T-helper 2 cell treated with Interferon-gamma antibody and Interleukin-4, amounts not matched to agents 5 μg/mL and 100 μg/mL, for 36 hours (primary cell): ENCODE measurements at regions not wholly inside any gene's neighbourhood (a gene's known extent, or its start where the extent isn't known, plus 50 kb on each side); places are given as distances from the start of the nearest gene placed in this dataset.

Source experiments
- DNase-seq: peaks from one replicate; pipeline ENCODE4 v3.0.0; 2021; ENCODE audit warnings: low spot score
- H3K27ac Mint-ChIP-seq: one replicate; pipeline ENCODE4 v1.8.0; 2021; ENCODE audit warnings: mild to moderate bottlenecking, mixed read lengths
- H3K27me3 Mint-ChIP-seq: one replicate; pipeline ENCODE4 v1.8.0; 2021; ENCODE audit warnings: low read depth, mixed read lengths
- H3K36me3 Mint-ChIP-seq: one replicate; pipeline ENCODE4 v1.8.0; 2021; ENCODE audit warnings: low read depth, mixed read lengths
- H3K4me1 Mint-ChIP-seq: one replicate; pipeline ENCODE4 v1.8.0; 2021; ENCODE audit warnings: low read depth, mixed read lengths
- H3K4me3 Mint-ChIP-seq: one replicate; pipeline ENCODE4 v1.8.0; 2022; ENCODE audit warnings: mild to moderate bottlenecking, moderate library complexity, mixed read lengths
- H3K9me3 Mint-ChIP-seq: one replicate; pipeline ENCODE4 v1.8.0; 2021; ENCODE audit warnings: mixed read lengths

DNA sequence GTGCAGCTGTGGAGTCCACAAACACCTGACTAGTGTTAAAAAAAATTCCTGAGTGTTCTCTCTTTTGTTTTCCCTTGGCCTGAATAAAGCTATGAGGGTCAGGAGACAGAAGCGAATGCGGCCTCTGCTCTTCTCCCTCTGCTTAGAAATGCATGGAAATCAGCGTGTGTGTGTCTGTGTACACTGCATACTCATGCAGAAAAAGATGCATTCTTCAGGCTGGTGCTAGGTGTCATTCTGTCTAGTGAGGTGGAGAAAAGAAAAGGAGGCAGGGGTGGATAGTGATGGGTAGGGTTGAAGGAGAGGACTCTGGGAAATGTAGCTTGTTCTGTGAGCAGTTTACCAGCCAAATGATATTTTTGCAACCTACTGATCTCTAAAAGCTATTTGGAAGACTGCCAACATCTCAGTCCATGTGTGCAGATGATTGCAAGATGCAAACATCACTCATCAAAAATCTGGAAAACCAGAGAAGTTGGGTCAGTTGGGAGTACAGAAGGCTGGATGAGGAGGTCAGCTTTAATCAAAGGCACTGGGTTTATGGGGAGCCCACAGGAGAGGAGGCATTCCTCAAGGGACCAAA is 177.7 kb downstream of the INSIG2 start:
- Mint-ChIP-seq H3K4me1 (no peaks in the 10 kb centered on the region), H3K4me3 (no peak overlapping the region), H3K36me3 (no peaks in the 10 kb centered on the region), H3K27ac (no peak overlapping the region), H3K9me3 (no peaks in the 10 kb centered on the region), H3K27me3 (peaks cover 2% of the 10 kb centered on the region)
- DNase-seq, result no peak

DNA sequence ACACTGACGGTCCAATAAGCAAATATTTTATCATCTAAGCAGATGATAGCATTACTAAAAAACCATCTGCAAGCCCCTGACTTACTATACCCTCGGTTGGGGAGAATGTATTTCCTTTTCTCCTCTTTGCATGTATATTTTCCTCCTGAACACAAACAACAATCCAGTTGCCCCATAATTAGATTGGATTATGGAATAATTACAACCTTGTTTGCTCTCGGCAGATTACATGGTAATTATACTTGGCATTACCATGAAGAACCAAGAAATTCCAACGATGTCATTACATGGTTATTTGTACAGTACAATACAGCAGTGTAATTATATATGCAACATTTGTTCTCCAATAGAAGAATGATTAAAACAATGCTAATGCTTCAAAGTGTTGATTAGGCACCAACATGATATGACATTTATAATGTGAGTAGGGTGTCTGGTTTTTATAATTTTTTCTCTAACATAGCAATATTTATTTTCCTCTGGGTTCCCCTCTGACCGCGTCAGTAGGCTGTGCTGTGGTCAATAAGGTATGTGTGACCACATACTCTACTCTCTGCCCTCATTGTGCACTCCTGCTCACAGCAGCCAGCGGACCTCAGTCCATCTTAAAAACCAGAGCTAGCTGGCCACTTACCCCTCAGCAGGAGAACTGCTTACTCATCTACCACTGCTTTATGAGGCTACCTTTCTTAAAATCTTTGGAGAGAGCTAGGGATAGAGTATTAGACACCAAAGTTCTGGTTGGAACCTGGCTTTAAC is 176.1 kb downstream of the INSIG2 start:
- H3K4me3 Mint-ChIP-seq, result no peak overlapping the region
- no peaks in the 10 kb centered on the region for H3K9me3 Mint-ChIP-seq
- no peaks in the 10 kb centered on the region for H3K4me1 Mint-ChIP-seq
- H3K27me3 Mint-ChIP-seq, result peaks cover 2% of the 10 kb centered on the region
- no peak overlapping the region for H3K27ac Mint-ChIP-seq
- no peak for DNase-seq
- H3K36me3 Mint-ChIP-seq, result no peaks in the 10 kb centered on the region

DNA sequence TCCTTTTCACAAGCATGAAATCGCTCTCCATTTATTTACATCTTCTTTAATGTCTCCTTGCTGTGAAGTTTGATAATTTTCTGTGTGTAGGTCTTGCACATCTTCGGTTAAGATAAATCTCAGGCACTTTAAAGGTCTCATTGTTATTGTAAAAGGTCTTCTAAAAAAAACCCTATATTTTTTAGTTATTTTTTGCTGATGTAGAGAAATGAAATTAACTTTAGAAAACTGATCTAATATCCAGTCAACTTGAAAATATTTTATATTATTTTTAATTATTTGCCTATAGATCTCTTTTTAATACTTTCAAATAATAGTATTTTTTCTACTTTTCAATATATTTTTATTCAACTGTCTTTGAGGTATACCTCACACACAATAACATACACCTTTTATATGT is 169.4 kb downstream of the INSIG2 start:
- Mint-ChIP-seq H3K4me3 (no peak overlapping the region), H3K27ac (no peak overlapping the region), H3K27me3 (peaks cover 13% of the 10 kb centered on the region), H3K4me1 (no peaks in the 10 kb centered on the region), H3K36me3 (no peaks in the 10 kb centered on the region), H3K9me3 (no peaks in the 10 kb centered on the region)
- DNase-seq, result no peak

DNA sequence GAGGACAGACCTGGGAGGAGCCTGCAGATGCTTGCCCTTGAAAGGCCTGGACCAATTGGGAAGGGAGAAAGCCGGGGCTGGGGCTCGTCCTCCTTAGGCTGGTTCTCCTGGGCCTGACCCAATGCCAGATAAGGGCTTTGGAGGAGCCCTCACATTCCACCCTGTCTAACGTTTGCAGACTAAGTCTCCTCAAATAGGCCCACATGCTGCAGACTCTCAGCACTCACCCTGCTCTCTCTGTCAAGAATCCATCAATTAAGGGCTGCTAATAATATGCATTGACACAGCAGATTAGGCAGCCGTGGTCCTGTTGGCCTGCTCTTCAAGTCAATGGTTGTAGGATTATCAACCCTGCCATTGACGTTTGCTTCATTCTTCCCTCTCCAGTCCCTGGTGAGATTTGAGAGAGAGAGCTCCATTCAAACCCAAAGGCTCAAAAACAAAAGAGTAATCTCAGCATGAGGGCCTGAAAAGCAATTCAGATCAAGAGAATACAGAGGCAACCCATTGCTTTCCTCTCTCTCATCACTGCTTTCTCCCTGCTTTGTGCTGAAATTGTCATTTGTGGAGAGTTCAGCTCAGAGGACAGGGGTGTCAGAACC is 167.6 kb downstream of the INSIG2 start:
- H3K27ac Mint-ChIP-seq, result no peak overlapping the region
- H3K27me3 Mint-ChIP-seq, result peaks cover 15% of the 10 kb centered on the region
- H3K4me3 Mint-ChIP-seq, result no peak overlapping the region
- H3K4me1 Mint-ChIP-seq, result no peaks in the 10 kb centered on the region
- DNase-seq, result no peak
- no peaks in the 10 kb centered on the region for H3K9me3 Mint-ChIP-seq
- H3K36me3 Mint-ChIP-seq, result no peaks in the 10 kb centered on the region

DNA sequence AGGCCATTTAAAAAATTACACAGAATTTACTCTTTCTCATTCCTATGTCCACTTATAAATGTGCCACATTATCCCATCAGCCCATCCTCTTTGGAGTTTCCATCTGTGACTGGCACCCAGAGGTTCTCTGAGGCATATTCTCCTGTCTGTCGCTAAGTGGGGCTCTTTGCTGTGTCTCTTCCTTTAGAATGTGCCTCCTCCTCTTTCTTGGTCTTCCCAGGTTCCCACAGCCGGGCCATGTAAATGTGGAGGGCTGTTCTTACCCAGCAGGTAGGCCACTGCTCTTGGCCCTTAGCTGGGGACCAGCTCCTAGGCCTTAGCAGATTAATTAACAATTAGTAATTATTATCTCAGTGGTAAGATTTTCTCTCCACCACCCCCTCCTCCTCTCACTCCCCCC is 167.0 kb downstream of the INSIG2 start:
- no peaks in the 10 kb centered on the region for H3K36me3 Mint-ChIP-seq
- no peak overlapping the region for H3K27ac Mint-ChIP-seq
- H3K4me3 Mint-ChIP-seq, result no peak overlapping the region
- H3K27me3 Mint-ChIP-seq, result peaks cover 15% of the 10 kb centered on the region
- peaks cover 1% of the 10 kb centered on the region for H3K4me1 Mint-ChIP-seq
- H3K9me3 Mint-ChIP-seq, result no peaks in the 10 kb centered on the region
- no peak for DNase-seq

DNA sequence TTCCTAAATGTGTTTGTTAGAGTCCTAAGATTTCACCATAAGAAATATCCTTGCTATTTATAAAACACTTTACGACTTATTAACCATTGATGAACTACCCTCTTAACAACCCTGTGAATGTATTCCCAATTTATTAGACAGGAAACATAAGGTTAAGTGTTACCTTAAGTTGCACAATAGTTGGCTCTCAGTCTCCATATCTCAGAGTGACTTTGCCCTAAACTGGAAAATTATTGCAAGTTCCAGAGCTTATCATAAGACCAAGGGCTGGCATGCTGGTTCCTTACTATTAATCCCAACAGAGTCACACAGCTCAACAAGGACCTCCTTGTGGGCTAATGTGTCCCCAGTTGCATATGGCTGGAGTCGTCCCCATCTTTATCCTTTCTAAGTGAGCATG is 165.8 kb downstream of the INSIG2 start:
- Mint-ChIP-seq H3K4me1 (peaks cover 4% of the 10 kb centered on the region), H3K9me3 (no peaks in the 10 kb centered on the region), H3K36me3 (no peaks in the 10 kb centered on the region), H3K27ac (no peak overlapping the region), H3K27me3 (peaks cover 15% of the 10 kb centered on the region), H3K4me3 (no peak overlapping the region)
- DNase-seq, result no peak

DNA sequence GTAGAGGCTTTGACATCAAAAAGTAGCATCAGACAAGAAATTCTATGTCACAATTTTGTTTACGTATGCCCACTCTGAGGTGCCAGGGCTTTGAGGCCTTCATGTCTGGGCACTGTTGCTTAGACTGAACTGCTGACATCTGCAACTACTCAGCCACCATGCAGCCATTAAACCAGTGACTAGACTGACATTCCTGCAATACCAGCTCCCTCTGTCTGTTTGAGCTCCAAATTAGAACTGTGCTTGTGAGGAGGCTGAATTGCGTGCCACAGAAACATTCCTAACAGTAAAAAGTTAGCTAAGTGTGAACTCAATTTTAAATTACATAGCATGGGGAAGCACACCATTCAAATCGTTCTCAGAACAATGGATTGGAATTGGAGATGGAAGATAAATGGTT is 163.2 kb downstream of the INSIG2 start:
- Mint-ChIP-seq H3K4me3 (no peak overlapping the region), H3K36me3 (no peaks in the 10 kb centered on the region), H3K4me1 (peaks cover 4% of the 10 kb centered on the region), H3K9me3 (no peaks in the 10 kb centered on the region), H3K27ac (no peak overlapping the region), H3K27me3 (peaks cover 8% of the 10 kb centered on the region)
- DNase-seq, result no peak

DNA sequence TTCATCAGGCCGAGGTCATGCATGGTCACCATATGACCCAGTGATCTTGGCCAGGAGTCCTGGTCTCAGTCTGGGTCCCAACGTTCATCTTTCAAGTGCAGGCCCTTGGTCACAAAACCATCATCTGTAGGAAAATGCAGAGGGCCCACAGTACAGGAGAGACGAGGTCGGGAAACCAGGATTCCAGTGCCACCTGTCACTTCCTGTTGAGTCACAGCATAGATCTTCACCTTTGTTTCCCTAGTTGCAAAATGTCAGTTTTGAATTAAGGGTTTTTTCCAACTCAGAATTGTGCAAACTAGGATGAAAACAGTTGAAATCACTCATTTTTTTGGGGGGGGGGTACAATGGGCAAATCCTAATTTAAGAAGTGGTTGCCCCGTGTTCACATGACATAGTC is 162.2 kb downstream of the INSIG2 start:
- H3K4me1 Mint-ChIP-seq, result peaks cover 4% of the 10 kb centered on the region
- no peak overlapping the region for H3K4me3 Mint-ChIP-seq
- no peaks in the 10 kb centered on the region for H3K9me3 Mint-ChIP-seq
- H3K27ac Mint-ChIP-seq, result no peak overlapping the region
- H3K27me3 Mint-ChIP-seq, result peaks cover 6% of the 10 kb centered on the region
- H3K36me3 Mint-ChIP-seq, result no peaks in the 10 kb centered on the region
- DNase-seq, result no peak

DNA sequence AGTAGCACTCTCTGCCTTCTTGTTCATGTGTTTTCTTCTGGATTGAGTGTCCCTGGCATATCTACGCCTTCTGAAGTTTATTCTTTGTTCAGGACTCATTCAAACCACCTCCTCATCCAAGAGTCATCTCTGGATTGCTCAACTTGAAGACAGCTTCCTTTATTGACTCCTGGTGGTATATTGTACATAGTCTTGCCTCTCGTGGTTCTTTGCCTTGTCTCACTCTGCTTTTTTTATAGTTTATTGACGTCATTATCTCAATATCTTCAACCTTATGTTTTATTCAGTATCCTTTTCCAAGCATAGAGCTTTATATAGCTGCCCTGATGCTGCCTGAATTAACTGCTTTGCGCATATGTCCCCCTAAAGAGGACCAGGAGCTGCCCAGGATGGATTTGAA is 161.7 kb downstream of the INSIG2 start:
- H3K4me1 Mint-ChIP-seq, result peaks cover 4% of the 10 kb centered on the region
- H3K27me3 Mint-ChIP-seq, result peaks cover 6% of the 10 kb centered on the region
- H3K4me3 Mint-ChIP-seq, result no peak overlapping the region
- no peak overlapping the region for H3K27ac Mint-ChIP-seq
- H3K36me3 Mint-ChIP-seq, result no peaks in the 10 kb centered on the region
- no peaks in the 10 kb centered on the region for H3K9me3 Mint-ChIP-seq
- no peak for DNase-seq

DNA sequence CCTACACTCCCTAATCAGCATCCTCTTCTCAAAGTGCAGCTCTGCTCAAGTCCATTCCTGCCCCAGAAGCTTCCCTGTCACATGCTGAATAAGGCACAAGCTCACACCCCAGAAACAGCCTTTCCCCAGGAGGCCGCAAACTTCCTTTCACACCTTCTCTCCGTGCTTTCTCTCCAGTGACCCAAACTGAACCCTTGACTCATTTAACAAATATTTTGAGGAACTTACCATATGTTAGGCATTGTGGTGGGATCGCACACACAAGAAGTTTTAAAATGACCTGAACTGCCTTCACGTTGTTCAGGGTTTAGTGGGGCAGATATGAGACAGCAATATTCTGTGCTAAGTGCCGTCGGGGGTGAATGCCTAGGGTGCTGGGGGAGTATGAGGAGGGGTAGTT is 161.3 kb downstream of the INSIG2 start:
- no peak for DNase-seq
- H3K36me3 Mint-ChIP-seq, result no peaks in the 10 kb centered on the region
- peaks cover 6% of the 10 kb centered on the region for H3K27me3 Mint-ChIP-seq

DNA sequence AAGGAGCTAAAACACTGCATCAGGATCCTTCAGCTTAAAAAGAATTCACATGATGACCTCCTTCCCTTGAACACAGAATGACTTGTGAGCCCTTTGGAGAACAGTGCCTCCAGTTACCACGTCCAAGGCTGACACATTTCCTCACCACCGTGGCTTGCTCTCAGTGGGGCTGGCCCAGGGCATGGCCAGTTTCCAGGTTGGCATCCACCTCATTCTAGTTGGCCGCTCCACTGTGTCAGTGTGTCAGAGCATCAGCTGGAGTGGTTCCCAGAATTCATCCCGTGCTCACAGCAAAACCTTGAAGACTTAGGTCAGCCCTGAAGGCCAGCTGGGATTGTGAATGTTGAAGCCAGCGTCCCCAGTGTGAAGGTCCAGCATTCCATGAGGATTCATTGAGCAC is 158.5 kb downstream of the INSIG2 start:
- Mint-ChIP-seq H3K4me3 (no peak overlapping the region), H3K27ac (no peak overlapping the region), H3K36me3 (no peaks in the 10 kb centered on the region), H3K4me1 (peaks cover 4% of the 10 kb centered on the region), H3K9me3 (no peaks in the 10 kb centered on the region), H3K27me3 (peaks cover 8% of the 10 kb centered on the region)
- DNase-seq, result no peak

More for the DNA sequence above, 161.3 kb downstream of the INSIG2 start:
- Mint-ChIP-seq H3K27ac (no peak overlapping the region), H3K4me1 (peaks cover 4% of the 10 kb centered on the region), H3K4me3 (no peak overlapping the region), H3K9me3 (no peaks in the 10 kb centered on the region)

DNA sequence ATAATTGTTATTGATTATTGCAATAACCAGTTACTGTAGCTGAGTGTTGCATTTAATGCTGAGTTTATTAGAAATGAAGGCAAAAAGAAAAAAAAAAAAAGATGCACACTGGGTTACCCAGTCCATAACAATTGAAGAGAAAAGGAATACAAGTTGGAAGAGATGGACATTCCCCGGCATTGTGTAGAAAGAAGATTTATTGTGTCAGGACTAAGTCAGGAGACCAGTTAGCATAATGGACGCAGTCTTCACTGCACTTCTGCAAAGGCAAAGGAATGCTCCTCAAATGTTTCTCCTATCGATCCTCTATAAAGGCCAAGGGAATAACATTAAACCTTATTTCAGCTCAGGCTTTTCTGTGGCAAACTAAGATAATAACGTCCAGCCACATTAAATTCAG is 157.8 kb downstream of the INSIG2 start:
- Mint-ChIP-seq H3K9me3 (no peaks in the 10 kb centered on the region), H3K4me1 (peaks cover 4% of the 10 kb centered on the region), H3K4me3 (no peak overlapping the region), H3K36me3 (no peaks in the 10 kb centered on the region), H3K27ac (no peak overlapping the region), H3K27me3 (peaks cover 6% of the 10 kb centered on the region)
- no peak for DNase-seq

DNA sequence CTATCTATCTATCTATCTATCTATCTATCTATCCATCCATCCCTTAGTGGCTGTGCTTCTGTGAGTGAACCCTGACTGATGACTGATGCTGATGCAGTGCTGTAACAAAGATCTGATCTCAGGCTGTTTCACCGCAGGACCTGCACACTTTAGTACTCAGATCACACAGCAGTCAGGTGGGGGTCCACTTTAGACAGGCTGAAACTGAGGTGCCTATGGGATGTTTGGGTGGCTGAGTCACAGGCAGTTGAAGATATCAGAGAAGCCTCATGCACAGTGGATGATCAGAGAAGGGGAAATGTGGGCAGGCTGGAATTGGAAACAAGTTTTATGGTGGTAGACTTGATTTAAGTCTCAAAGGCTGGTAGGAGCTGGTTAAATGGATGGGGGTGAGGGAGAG is 156.4 kb downstream of the INSIG2 start:
- Mint-ChIP-seq H3K4me1 (no peaks in the 10 kb centered on the region), H3K36me3 (no peaks in the 10 kb centered on the region), H3K27me3 (peaks cover 8% of the 10 kb centered on the region), H3K27ac (no peak overlapping the region), H3K9me3 (no peaks in the 10 kb centered on the region), H3K4me3 (no peak overlapping the region)
- no peak for DNase-seq

DNA sequence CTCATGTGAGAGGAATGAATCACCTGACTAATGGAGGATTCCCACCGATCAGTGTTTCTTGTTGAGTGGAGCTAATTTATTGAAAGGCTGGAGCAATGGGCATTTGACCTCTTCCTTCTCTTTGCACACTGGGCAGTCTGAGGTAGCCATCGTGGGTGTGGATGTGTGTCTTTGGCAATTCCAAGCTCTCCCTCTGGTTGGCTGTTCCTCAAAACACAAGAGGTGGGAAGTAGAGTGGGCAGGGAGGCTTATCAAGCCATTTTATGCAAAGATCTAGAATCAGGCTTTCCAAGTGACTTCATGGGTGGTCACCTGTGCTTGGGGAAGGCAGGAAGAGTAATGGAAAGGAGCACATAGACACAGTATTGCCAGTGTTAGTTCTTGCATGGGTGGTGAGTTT is 154.8 kb downstream of the INSIG2 start:
- H3K36me3 Mint-ChIP-seq, result no peaks in the 10 kb centered on the region
- H3K4me3 Mint-ChIP-seq, result no peak overlapping the region
- peaks cover 8% of the 10 kb centered on the region for H3K27me3 Mint-ChIP-seq
- DNase-seq, result no peak
- no peaks in the 10 kb centered on the region for H3K4me1 Mint-ChIP-seq
- H3K27ac Mint-ChIP-seq, result no peak overlapping the region
- no peaks in the 10 kb centered on the region for H3K9me3 Mint-ChIP-seq
